ENCODE measurements at regions not wholly inside any gene's neighbourhood (a gene's known extent, or its start where the extent isn't known, plus 50 kb on each side); places are given as distances from the start of the nearest gene placed in this dataset.

GRCh38 chr2:105615305-105615704 is 129.4 kb upstream of the NCK2 start:
- H3K27me3 ChIP-seq (ENCODE audit: low read depth) = peaks cover 3% of the 10 kb centered on the region
- no peak overlapping the region for H3K27ac ChIP-seq (replicated peaks)
- H3K4me1 ChIP-seq = peaks cover 5% of the 10 kb centered on the region
- H3K36me3 ChIP-seq = no peaks in the 10 kb centered on the region
- TF ChIP-seq CTCF (IDR thresholded peaks at IDR 0.05; ENCODE audit: borderline replicate concordance) = no peak
- H3K9me3 ChIP-seq (replicated peaks) = no peaks in the 10 kb centered on the region
- intact Hi-C loops (cut with micrococcal nuclease) = no loop called here
- no peak for DNase-seq
- H3K4me3 ChIP-seq = no peak overlapping the region

GRCh38 chr2:105611811-105612424 is 132.8 kb upstream of the NCK2 start:
- Histone ChIP-seq H3K4me1 (peaks cover 3% of the 10 kb centered on the region), H3K9me3 (replicated peaks) (no peaks in the 10 kb centered on the region), H3K27me3 (ENCODE audit: low read depth) (no peaks in the 10 kb centered on the region), H3K36me3 (no peaks in the 10 kb centered on the region), H3K27ac (replicated peaks) (no peak overlapping the region), H3K4me3 (no peak overlapping the region)
- intact Hi-C loops (cut with micrococcal nuclease) = no loop called here
- no peak for TF ChIP-seq CTCF (IDR thresholded peaks at IDR 0.05; ENCODE audit: borderline replicate concordance)
- no peak for DNase-seq

- no peak overlapping the region for H3K27ac ChIP-seq (replicated peaks)
- intact Hi-C loops (cut with micrococcal nuclease) = no loop called here
- H3K4me3 ChIP-seq = no peak overlapping the region
- H3K9me3 ChIP-seq (replicated peaks) = no peaks in the 10 kb centered on the region
- H3K4me1 ChIP-seq = peaks cover 3% of the 10 kb centered on the region
- TF ChIP-seq CTCF (IDR thresholded peaks at IDR 0.05; ENCODE audit: borderline replicate concordance) = no peak
- H3K36me3 ChIP-seq = no peaks in the 10 kb centered on the region
- no peaks in the 10 kb centered on the region for H3K27me3 ChIP-seq (ENCODE audit: low read depth)
- DNase-seq = no peak
Observed at GRCh38 chr2:105611333-105611637, 133.4 kb upstream of the NCK2 start.

- H3K27ac ChIP-seq (replicated peaks) = no peak overlapping the region
- no peak for DNase-seq
- TF ChIP-seq CTCF (IDR thresholded peaks at IDR 0.05; ENCODE audit: borderline replicate concordance) = no peak
- H3K4me1 ChIP-seq = peaks cover 8% of the 10 kb centered on the region
- intact Hi-C loops (cut with micrococcal nuclease) = no loop called here
- H3K4me3 ChIP-seq = no peak overlapping the region
- no peaks in the 10 kb centered on the region for H3K36me3 ChIP-seq
- no peaks in the 10 kb centered on the region for H3K9me3 ChIP-seq (replicated peaks)
- H3K27me3 ChIP-seq (ENCODE audit: low read depth) = no peaks in the 10 kb centered on the region
Observed at GRCh38 chr2:105610576-105611332, 134.0 kb upstream of the NCK2 start.

- DNase-seq = no peak
- no peaks in the 10 kb centered on the region for H3K9me3 ChIP-seq (replicated peaks)
- H3K36me3 ChIP-seq = no peaks in the 10 kb centered on the region
- TF ChIP-seq CTCF (IDR thresholded peaks at IDR 0.05; ENCODE audit: borderline replicate concordance) = no peak
- intact Hi-C loops (cut with micrococcal nuclease) = no loop called here
- peaks cover 17% of the 10 kb centered on the region for H3K4me1 ChIP-seq
- no peaks in the 10 kb centered on the region for H3K27me3 ChIP-seq (ENCODE audit: low read depth)
- H3K4me3 ChIP-seq = no peak overlapping the region
- H3K27ac ChIP-seq (replicated peaks) = no peak overlapping the region
Observed at GRCh38 chr2:105609746-105610402, 134.8 kb upstream of the NCK2 start.
